Pancreas (tissue), 10 donors: ENCODE measurements at regions not wholly inside any gene's neighbourhood (a gene's known extent, or its start where the extent isn't known, plus 50 kb on each side); places are given as distances from the start of the nearest gene placed in this dataset.
"Not testable (repeated sequence)": the region's sequence is repeated elsewhere in the genome, so short reads cannot be mapped to it uniquely, and the experiment has no call there.

Source experiments
- ATAC-seq, 4 donors: fragments of 200-7000 bp; cut with Tn5 transposase; one replicate each; pipeline versions ENCODE4 v1.8.0 to v1.9.1; 2020; ENCODE audit warnings: mild to moderate bottlenecking in 4 of 4, moderate library complexity in 4 of 4
- DNase-seq, 6 donors: peaks; one replicate each; pipeline ENCODE4 v3.0.0-alpha.2; 2020
- FAIRE-seq: peaks from 2 replicates; lab custom pipeline; 2012; peaks lifted over from hg19 to GRCh38; lab: Jason Lieb, UNC
- H3K27ac ChIP-seq, 4 donors: fragments of 200-600 bp; sonication (generic); 1 replicate in 3 of 4; 2 replicates in 1 of 4; pipeline versions ENCODE4 v1.5.0 to v1.8.0; 2020
- H3K27me3 ChIP-seq, 4 donors: fragments of 200-600 bp; one replicate each; pipeline ENCODE4 v1.8.0; 2021
- H3K36me3 ChIP-seq, 3 donors: fragments of 200-600 bp; sonication (generic) in 1 of 3; one replicate each; pipeline versions ENCODE4 v1.5.0 to v1.8.0; 2020 to 2021
- H3K4me1 ChIP-seq, 3 donors: fragments of 200-600 bp; one replicate each; pipeline ENCODE4 v1.8.0; 2021
- H3K4me3 ChIP-seq, 4 donors: fragments of 200-600 bp; sonication (generic) in 2 of 4; one replicate each; pipeline versions ENCODE4 v1.5.0 to v1.8.0; 2020 to 2021
- H3K9me3 ChIP-seq, 4 donors: fragments of 200-600 bp; one replicate each; pipeline ENCODE4 v1.8.0; 2021
- WGBS, 2 donors: extraction: QIAGEN DNeasy Blood & Tissue Kit; methylation state at CpG; one replicate each; pipeline ENCODE4 v1.1.7; 2013; 5-methylcytosine and 5-hydroxymethylcytosine counted together
- intact Hi-C, 3 donors: fragments of 100-400 bp; cut with DNase I; formaldehyde crosslinking; loops; one replicate each; pipeline versions ENCODE4 v1.11.1 to v1.14.2; 2022
- TF ChIP-seq, protein P1 (sequence below), 4 donors: fragments of 200-600 bp; sonication (generic) in 3 of 4; IDR thresholded peaks; one replicate each; pipeline versions ENCODE4 v1.5.0 to v1.8.0; 2021; ENCODE audit warnings: antibody characterized with exemption in 4 of 4
- donor health status: healthy with polysubstance abuse.
- donor health status: DM: no; HTN: no; CAD: no; lungs with moderate emphysema.
- donor health status: DM: no; HTN: no; CAD: no.
- donor health status: control.
- donor health status: control.
- donor health status: Bipolar disorder and iron deficiency.
- donor health status: DM: yes; HTN: yes; CAD: no.
- donor health status: DM: no; HTN: no; CAD: no.
- donor health status: DM: no; HTN: no; CAD: no.
- donor health status: DM: yes; HTN: yes; CAD: no.

DNA sequence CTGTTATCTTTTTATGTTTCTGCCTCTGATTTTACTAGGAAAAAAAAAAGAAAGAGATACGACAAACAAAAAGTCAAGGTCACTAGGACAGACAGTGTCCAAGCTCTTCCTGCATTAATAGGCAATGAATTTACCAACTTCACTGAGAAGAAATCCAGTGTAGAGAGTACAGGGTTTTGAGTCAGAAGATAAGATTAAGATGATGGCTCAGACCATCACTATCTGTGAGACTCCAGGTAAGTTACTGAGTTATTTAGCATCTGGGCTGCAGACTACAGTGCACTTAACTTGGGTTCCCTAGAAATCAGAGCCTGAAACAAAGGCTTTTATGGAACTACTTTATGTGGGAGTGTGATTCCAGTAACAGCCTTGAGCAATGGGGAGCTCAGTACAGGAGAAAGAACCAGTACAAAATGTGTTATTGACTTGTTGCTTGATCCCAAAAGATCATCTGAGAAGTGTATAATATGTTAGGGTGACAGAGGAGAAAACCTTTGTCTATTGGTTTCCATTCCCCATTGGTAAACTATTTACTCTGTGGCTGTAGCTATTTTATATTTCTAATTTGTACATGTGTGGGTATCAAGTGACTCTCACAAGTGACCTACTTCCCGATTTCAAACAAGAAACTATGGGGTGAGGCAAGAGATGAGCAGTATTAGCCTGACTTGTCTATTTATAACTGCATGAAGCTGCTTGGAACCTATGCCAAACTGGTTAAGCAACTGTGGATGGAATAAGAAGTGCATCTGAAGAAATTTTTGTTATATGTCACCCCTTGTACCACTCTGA is 395.8 kb downstream of the RAB38 start:
- H3K4me1 ChIP-seq = no peaks in the 10 kb centered on the region
- DNase-seq (no peak), ATAC-seq (peak in 1 of 4 donors; percentile 22), FAIRE-seq (no peak)
- intact Hi-C loops = no loop called here
- TF ChIP-seq, protein P1, sequence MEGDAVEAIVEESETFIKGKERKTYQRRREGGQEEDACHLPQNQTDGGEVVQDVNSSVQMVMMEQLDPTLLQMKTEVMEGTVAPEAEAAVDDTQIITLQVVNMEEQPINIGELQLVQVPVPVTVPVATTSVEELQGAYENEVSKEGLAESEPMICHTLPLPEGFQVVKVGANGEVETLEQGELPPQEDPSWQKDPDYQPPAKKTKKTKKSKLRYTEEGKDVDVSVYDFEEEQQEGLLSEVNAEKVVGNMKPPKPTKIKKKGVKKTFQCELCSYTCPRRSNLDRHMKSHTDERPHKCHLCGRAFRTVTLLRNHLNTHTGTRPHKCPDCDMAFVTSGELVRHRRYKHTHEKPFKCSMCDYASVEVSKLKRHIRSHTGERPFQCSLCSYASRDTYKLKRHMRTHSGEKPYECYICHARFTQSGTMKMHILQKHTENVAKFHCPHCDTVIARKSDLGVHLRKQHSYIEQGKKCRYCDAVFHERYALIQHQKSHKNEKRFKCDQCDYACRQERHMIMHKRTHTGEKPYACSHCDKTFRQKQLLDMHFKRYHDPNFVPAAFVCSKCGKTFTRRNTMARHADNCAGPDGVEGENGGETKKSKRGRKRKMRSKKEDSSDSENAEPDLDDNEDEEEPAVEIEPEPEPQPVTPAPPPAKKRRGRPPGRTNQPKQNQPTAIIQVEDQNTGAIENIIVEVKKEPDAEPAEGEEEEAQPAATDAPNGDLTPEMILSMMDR (IDR thresholded peaks at IDR 0.05) = no peak
- H3K9me3 ChIP-seq = no peaks in the 10 kb centered on the region
- H3K36me3 ChIP-seq = no peaks in the 10 kb centered on the region
- H3K27ac ChIP-seq = no peak overlapping the region
- H3K27me3 ChIP-seq = no peaks in the 10 kb centered on the region
- 18 to 21% methylated on average over 2 of the region's 2 CpGs for WGBS, 2 donors
- no peak overlapping the region for H3K4me3 ChIP-seq

DNA sequence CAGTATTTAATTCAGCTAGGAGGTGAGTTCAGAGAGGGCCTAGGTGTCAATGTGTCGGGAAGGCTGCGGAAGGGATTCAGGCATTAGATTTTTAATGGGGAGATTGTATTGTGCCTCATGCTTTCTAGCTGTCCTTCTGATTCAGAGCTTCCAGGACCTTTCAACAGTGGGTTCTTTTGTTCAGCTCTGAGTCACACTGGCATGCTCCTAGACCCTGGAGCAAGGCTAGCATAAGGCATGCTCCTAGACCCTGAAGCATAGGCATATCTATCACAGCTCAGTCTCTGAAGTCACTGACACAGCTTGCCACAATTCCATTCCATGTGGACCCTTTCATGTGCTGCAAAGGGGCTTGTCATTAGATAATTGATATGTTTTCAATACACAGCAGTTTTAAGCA is 396.9 kb downstream of the RAB38 start:
- Histone ChIP-seq H3K27ac (no peak overlapping the region), H3K4me1 (no peaks in the 10 kb centered on the region), H3K9me3 (no peaks in the 10 kb centered on the region), H3K36me3 (no peaks in the 10 kb centered on the region), H3K4me3 (no peak overlapping the region), H3K27me3 (no peaks in the 10 kb centered on the region)
- 84 to 96% methylated on average over 2 of the region's 2 CpGs for WGBS, 2 donors
- intact Hi-C loops = no loop called here
- no peak for DNase-seq
- no peak for ATAC-seq
- FAIRE-seq = no peak
- TF ChIP-seq, protein P1 (IDR thresholded peaks at IDR 0.05) = no peak

DNA sequence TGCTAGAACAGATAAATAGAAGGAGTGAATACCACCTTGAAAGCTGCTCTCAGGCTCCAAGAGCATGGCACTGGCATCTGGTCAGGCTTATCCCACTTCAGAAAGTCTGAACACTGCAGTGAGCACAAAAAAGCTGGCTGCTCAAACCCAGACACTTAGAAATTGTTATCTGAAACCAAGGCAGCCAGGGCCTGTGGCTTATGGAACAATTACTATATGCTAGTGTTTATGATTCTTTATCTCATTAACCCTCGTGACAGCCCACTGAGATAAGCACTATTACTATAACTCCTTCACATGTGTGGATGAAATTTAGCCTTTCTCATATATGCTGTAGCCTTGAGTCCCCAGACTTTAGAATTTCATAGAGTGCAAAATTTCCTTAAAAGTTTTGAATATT is 400.2 kb downstream of the RAB38 start:
- Histone ChIP-seq H3K4me1 (no peaks in the 10 kb centered on the region), H3K9me3 (no peaks in the 10 kb centered on the region), H3K4me3 (no peak overlapping the region), H3K27me3 (no peaks in the 10 kb centered on the region), H3K27ac (no peak overlapping the region), H3K36me3 (no peaks in the 10 kb centered on the region)
- no peak for ATAC-seq
- FAIRE-seq = no peak
- no peak for DNase-seq
- intact Hi-C loops = no loop called here
- TF ChIP-seq, protein P1 (IDR thresholded peaks at IDR 0.05) = no peak
- 27 to 38% methylated on average over 1 of the region's 1 CpG for WGBS, 2 donors

DNA sequence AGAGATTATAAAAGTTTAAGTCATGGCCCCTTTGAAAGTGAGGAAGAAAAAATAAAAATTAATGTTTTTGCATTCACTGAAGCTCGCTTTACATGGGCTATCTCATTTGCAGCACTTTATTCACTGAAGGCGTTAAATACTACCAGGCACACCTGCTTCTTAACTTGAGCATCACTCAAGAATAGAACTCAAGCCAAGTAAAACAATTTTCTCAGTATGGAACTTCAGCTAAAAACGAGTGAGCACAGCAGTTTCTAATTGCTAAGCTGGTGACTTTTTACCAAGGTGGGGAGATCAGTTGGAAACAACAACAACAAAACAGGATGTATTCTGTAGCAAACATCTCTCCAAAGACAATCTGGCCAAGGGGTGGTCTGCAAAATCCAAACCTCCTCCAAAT is 405.6 kb downstream of the RAB38 start:
- no peaks in the 10 kb centered on the region for H3K36me3 ChIP-seq
- ATAC-seq (no peak), FAIRE-seq (no peak), DNase-seq (no peak)
- intact Hi-C loops = no loop called here
- H3K4me3 ChIP-seq = no peak overlapping the region
- H3K27me3 ChIP-seq = no peaks in the 10 kb centered on the region
- 37 to 44% methylated on average over 3 of the region's 3 CpGs for WGBS, 2 donors
- H3K9me3 ChIP-seq = no peaks in the 10 kb centered on the region
- no peak overlapping the region for H3K27ac ChIP-seq
- TF ChIP-seq, protein P1 (IDR thresholded peaks at IDR 0.05) = no peak
- H3K4me1 ChIP-seq = no peaks in the 10 kb centered on the region

DNA sequence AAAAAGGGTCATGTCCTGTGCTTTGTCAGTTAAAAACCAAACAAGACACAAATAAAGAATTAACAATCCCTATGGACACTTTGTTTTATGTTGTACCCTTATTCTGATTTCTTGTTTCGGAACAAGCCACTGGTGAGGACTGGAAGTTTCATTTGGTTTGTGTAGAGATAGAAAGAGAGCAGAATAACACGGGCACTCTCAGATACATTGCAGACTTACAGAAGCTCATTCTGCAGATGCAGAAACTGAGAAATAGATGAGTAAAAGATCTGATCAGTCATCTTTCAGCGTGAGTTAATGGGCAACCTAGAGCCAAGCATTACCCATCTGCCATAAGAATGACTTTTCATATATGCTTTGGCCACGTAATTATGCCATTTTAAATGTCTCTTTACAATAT is 407.6 kb downstream of the RAB38 start:
- intact Hi-C loops = no loop called here
- FAIRE-seq = no peak

DNA sequence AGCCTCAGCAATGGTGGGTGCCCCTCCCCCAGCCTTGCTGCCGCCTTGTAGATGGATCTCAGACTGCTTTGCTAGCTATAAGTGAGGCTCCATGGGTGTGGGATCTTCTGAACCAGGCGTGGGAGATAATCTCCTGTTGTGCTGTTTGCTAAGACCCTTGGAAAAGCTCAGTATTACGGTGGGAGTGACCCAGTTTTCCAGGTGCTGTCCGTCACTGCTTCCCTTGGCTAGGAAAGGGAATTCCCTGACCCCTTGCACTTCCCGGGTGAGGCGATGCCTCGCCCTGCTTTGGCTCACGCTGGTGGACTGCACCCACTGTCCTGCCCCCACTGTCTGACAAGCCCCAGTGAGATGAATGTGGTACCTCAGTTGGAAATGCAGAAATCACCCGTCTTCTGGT is 411.2 kb downstream of the RAB38 start:
- H3K4me1 ChIP-seq, H3K27ac ChIP-seq, intact Hi-C loops, H3K9me3 ChIP-seq, H3K4me3 ChIP-seq, ATAC-seq, FAIRE-seq, H3K27me3 ChIP-seq, H3K36me3 ChIP-seq: not testable (repeated sequence)
- peak in 1 of 6 donors; percentile 5 for DNase-seq
- WGBS, 2 donors = 66 to 72% methylated on average over 9 of the region's 9 CpGs

More for the DNA sequence above, 407.6 kb downstream of the RAB38 start:
- H3K36me3 ChIP-seq = no peaks in the 10 kb centered on the region
- no peaks in the 10 kb centered on the region for H3K9me3 ChIP-seq
- H3K27me3 ChIP-seq = no peaks in the 10 kb centered on the region
- ATAC-seq (no peak), DNase-seq (no peak)
- no peak overlapping the region for H3K4me3 ChIP-seq
- WGBS, 2 donors = 61 to 71% methylated on average over 4 of the region's 4 CpGs
- H3K27ac ChIP-seq = no peak overlapping the region
- TF ChIP-seq, protein P1 (IDR thresholded peaks at IDR 0.05) = no peak
- H3K4me1 ChIP-seq = no peaks in the 10 kb centered on the region
